Trophoblast cell (in vitro differentiated cells and primary cell): ENCODE measurements at regions not wholly inside any gene's neighbourhood (a gene's known extent, or its start where the extent isn't known, plus 50 kb on each side); places are given as distances from the start of the nearest gene placed in this dataset.

Source experiments
- DNase-seq, 2 donors: peaks; one replicate each; pipeline ENCODE4 v3.0.0-alpha.2; 2016
- H2AFZ ChIP-seq: 2 replicates; pipeline ENCODE4 v1.6.1; 2013; ENCODE audit warnings: low read length, moderate library complexity, mild to moderate bottlenecking; ENCODE audit not compliant: insufficient read depth, poor library complexity
- H2AK5ac ChIP-seq: 2 replicates; pipeline ENCODE4 v1.6.1; 2013; ENCODE audit warnings: mild to moderate bottlenecking, low read length
- H2BK120ac ChIP-seq: 2 replicates; pipeline ENCODE4 v1.6.1; 2013; ENCODE audit warnings: low read length, mild to moderate bottlenecking, moderate library complexity; ENCODE audit not compliant: insufficient read depth, poor library complexity
- H2BK12ac ChIP-seq: 2 replicates; pipeline ENCODE4 v1.6.1; 2013; ENCODE audit warnings: mild to moderate bottlenecking, low read length, moderate library complexity
- H2BK5ac ChIP-seq: 2 replicates; pipeline ENCODE4 v1.6.1; 2013; ENCODE audit warnings: low read length, low read depth, moderate library complexity, mild to moderate bottlenecking; ENCODE audit not compliant: poor library complexity
- H3K14ac ChIP-seq: 2 replicates; pipeline ENCODE4 v1.6.1; 2013; ENCODE audit warnings: mild to moderate bottlenecking, low read length
- H3K18ac ChIP-seq: 2 replicates; pipeline ENCODE4 v1.6.1; 2013; ENCODE audit warnings: mild to moderate bottlenecking, low read length
- H3K23ac ChIP-seq: 2 replicates; pipeline ENCODE4 v1.6.1; 2013; ENCODE audit warnings: low read length
- H3K27ac ChIP-seq: 2 replicates; pipeline ENCODE4 v1.5.1; 2013; ENCODE audit warnings: low read depth, mild to moderate bottlenecking, inconsistent platforms, low read length, moderate library complexity
- H3K27me3 ChIP-seq: 2 replicates; pipeline ENCODE4 v1.6.1; 2013; ENCODE audit warnings: inconsistent platforms, mild to moderate bottlenecking, low read length, moderate library complexity; ENCODE audit not compliant: insufficient read depth
- H3K36me3 ChIP-seq, 2 experiments: 1 replicate in 1 of 2; 2 replicates in 1 of 2; pipeline ENCODE4 v1.6.1; 2013; ENCODE audit warnings: low read length in 2 of 2, mild to moderate bottlenecking in 2 of 2, moderate library complexity in 1 of 2; ENCODE audit not compliant: insufficient read depth in 2 of 2, control insufficient read depth in 1 of 2
- H3K4ac ChIP-seq: 2 replicates; pipeline ENCODE4 v1.6.1; 2013; ENCODE audit warnings: low read depth, mild to moderate bottlenecking, low read length, moderate library complexity
- H3K4me1 ChIP-seq, 2 experiments: 1 replicate in 1 of 2; 2 replicates in 1 of 2; pipeline ENCODE4 v1.6.1; 2013; ENCODE audit warnings: low read length in 2 of 2, mild to moderate bottlenecking in 2 of 2, moderate library complexity in 1 of 2; ENCODE audit not compliant: insufficient read depth in 2 of 2, control insufficient read depth in 1 of 2
- H3K4me2 ChIP-seq: 2 replicates; pipeline ENCODE4 v1.6.1; 2013; ENCODE audit warnings: inconsistent platforms, mild to moderate bottlenecking, low read length, moderate library complexity
- H3K4me3 ChIP-seq: 2 replicates; pipeline ENCODE4 v1.5.1; 2013; ENCODE audit warnings: mild to moderate bottlenecking, low read depth, low read length, inconsistent platforms
- H3K79me1 ChIP-seq: one replicate; pipeline ENCODE4 v1.6.1; 2013; ENCODE audit warnings: low read length
- H3K79me2 ChIP-seq: 2 replicates; pipeline ENCODE4 v1.6.1; 2013; ENCODE audit warnings: low read length, mild to moderate bottlenecking; ENCODE audit not compliant: control insufficient read depth, insufficient read depth, poor library complexity
- H3K9ac ChIP-seq: 2 replicates; pipeline ENCODE4 v1.6.1; 2013; ENCODE audit warnings: mild to moderate bottlenecking, low read length
- H3K9me3 ChIP-seq: 2 replicates; pipeline ENCODE4 v1.6.1; 2013; ENCODE audit warnings: low read depth, mild to moderate bottlenecking, control low read depth, inconsistent platforms, low read length; ENCODE audit not compliant: insufficient read depth
- H4K12ac ChIP-seq: 2 replicates; pipeline ENCODE4 v1.6.1; 2013; ENCODE audit warnings: low read depth, mild to moderate bottlenecking, low read length, moderate library complexity
- H4K8ac ChIP-seq: 2 replicates; pipeline ENCODE4 v1.6.1; 2013; ENCODE audit warnings: low read depth, mild to moderate bottlenecking, low read length, moderate library complexity
- H4K91ac ChIP-seq: one replicate; pipeline ENCODE4 v1.6.1; 2013; ENCODE audit warnings: low read depth, mild to moderate bottlenecking, low read length, moderate library complexity
- WGBS: extraction: QIAGEN DNeasy Blood & Tissue Kit; methylation state at CpG from one replicate; pipeline ENCODE4 v1.1.7; 2013; ENCODE audit warnings: missing lambda C conversion rate; ENCODE audit not compliant: insufficient read length, insufficient coverage; ENCODE audit errors: extremely low coverage; 5-methylcytosine and 5-hydroxymethylcytosine counted together

DNA sequence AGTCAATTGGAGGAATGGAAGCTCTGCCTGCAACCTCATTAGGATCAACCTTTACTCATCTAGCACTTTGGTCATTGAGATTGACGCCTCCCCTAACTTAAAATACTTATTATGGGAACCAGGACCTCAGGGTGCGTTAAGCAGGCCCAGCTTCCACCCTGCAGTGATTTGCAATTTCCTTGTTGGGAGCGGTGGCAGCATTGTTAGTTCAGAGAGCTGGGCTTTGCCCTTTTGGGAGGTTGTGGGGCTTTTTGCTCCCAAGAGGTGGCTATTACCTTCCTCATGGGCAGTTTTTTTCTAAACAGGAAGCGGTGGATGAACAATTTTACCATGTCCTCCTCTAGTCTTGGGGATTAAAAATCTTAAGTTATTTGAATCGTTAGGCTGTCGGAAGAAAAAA, 60.9 kb downstream of the TMEM215 start:
- Histone ChIP-seq H3K14ac (no peak overlapping the region), H3K9me3 (no peaks in the 10 kb centered on the region), H3K27me3 (no peaks in the 10 kb centered on the region), H2BK5ac (no peak overlapping the region), H3K4me2 (no peak overlapping the region), H3K36me3 (no peaks in the 10 kb centered on the region), H3K9ac (no peak overlapping the region), H2BK12ac (no peak overlapping the region), H3K27ac (no peak overlapping the region), H4K91ac (no peak overlapping the region), H3K23ac (no peak overlapping the region), H3K4ac (no peak overlapping the region), H4K8ac (no peak overlapping the region), H3K79me1 (no peaks in the 10 kb centered on the region), H3K79me2 (no peaks in the 10 kb centered on the region), H3K4me1 (no peaks in the 10 kb centered on the region), H2AFZ (no peak overlapping the region), H4K12ac (no peak overlapping the region), H3K18ac (no peak overlapping the region), H3K4me3 (no peak overlapping the region), H2AK5ac (no peak overlapping the region), H2BK120ac (no peak overlapping the region)
- WGBS = no CpG with 5 or more reads among the region's 6 CpGs
- DNase-seq = no peak

DNA sequence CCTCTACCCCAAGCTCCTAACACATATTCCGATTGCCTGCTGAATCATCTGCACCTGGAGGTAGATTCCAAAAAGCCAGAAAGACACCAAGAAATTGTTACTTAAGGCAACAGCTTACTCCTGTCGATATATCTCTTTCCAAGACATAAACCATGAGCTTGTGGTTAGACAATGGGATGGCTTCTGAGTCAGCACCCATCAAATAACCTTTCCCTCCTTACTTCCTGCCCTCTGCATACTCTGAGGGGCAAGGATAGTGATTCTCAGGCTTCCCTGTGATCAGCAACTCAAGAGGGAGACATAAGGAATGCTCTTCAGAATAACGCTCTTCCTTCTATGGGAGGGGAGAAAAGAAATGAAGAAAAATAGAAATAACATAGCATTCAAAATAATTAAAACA, 70.9 kb downstream of the TMEM215 start:
- no peak overlapping the region for H4K8ac ChIP-seq
- H3K36me3 ChIP-seq = no peaks in the 10 kb centered on the region
- no peaks in the 10 kb centered on the region for H3K9me3 ChIP-seq
- H3K4me1 ChIP-seq = no peaks in the 10 kb centered on the region
- no peak overlapping the region for H3K4me3 ChIP-seq
- no peak overlapping the region for H4K91ac ChIP-seq
- no peak overlapping the region for H3K9ac ChIP-seq
- no CpG with 5 or more reads among the region's 3 CpGs for WGBS
- no peak overlapping the region for H3K4ac ChIP-seq
- no peaks in the 10 kb centered on the region for H3K27me3 ChIP-seq
- H3K79me2 ChIP-seq = no peaks in the 10 kb centered on the region
- H2BK5ac ChIP-seq = no peak overlapping the region
- H3K18ac ChIP-seq = no peak overlapping the region
- no peak overlapping the region for H2BK120ac ChIP-seq
- H3K23ac ChIP-seq = no peak overlapping the region
- H3K79me1 ChIP-seq = no peaks in the 10 kb centered on the region
- DNase-seq = no peak
- no peak overlapping the region for H3K27ac ChIP-seq
- no peak overlapping the region for H3K4me2 ChIP-seq
- H4K12ac ChIP-seq = no peak overlapping the region
- no peak overlapping the region for H2AK5ac ChIP-seq
- no peak overlapping the region for H2AFZ ChIP-seq
- H3K14ac ChIP-seq = no peak overlapping the region
- no peak overlapping the region for H2BK12ac ChIP-seq

DNA sequence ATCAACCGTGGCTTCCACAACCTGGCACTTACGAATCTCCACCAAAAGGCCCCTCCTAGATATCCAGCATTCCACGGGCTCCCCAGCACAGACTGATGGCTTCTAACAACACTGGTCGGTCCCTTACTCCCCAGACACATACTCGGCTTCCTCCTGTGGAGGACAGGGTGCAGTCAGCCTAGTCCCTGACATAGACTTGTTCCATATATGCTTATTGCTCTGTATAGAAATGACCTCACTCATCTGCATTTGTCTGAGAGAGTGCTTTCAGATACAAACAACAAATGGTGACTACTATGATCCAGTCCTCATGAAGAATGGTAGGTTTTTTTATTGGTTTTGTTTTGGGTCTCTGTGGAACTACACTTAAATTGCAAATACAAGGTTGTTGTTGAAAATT, 72.4 kb downstream of the TMEM215 start:
- Histone ChIP-seq H4K91ac (no peak overlapping the region), H3K9me3 (no peaks in the 10 kb centered on the region), H3K23ac (no peak overlapping the region), H3K79me2 (no peaks in the 10 kb centered on the region), H3K9ac (no peak overlapping the region), H3K79me1 (no peaks in the 10 kb centered on the region), H2BK12ac (no peak overlapping the region), H3K4me3 (no peak overlapping the region), H3K27ac (no peak overlapping the region), H4K12ac (no peak overlapping the region), H3K27me3 (no peaks in the 10 kb centered on the region), H4K8ac (no peak overlapping the region), H2BK120ac (no peak overlapping the region), H3K4ac (no peak overlapping the region), H3K14ac (no peak overlapping the region), H2BK5ac (no peak overlapping the region), H2AFZ (no peak overlapping the region), H3K18ac (no peak overlapping the region), H3K36me3 (no peaks in the 10 kb centered on the region), H3K4me2 (no peak overlapping the region), H2AK5ac (no peak overlapping the region), H3K4me1 (no peaks in the 10 kb centered on the region)
- no CpG with 5 or more reads among the region's 5 CpGs for WGBS
- DNase-seq = no peak

DNA sequence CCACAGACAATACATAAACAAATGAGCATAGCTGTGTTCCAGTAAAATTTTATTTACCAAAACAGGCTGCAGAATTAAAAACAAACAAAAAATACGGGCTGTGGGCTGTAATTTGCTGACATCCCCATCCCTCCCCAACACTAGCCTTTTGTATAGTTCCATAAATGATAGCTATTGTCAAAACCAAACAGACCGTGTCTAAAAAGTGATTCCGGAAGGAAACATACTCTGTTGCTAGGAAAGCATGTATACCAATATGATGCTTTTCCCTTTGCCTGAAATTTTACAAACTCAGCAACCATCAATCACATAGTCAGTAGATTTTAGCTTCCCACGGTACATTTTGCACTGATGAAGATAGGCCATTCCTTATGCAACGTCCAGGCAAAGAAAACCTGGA, 80.0 kb downstream of the TMEM215 start:
- Histone ChIP-seq H3K23ac (no peak overlapping the region), H3K79me1 (no peaks in the 10 kb centered on the region), H4K12ac (no peak overlapping the region), H3K14ac (no peak overlapping the region), H2BK12ac (no peak overlapping the region), H3K36me3 (no peaks in the 10 kb centered on the region), H3K79me2 (no peaks in the 10 kb centered on the region), H3K27ac (no peak overlapping the region), H3K9me3 (no peaks in the 10 kb centered on the region), H4K8ac (no peak overlapping the region), H2AK5ac (no peak overlapping the region), H3K4me1 (no peaks in the 10 kb centered on the region), H2BK120ac (no peak overlapping the region), H2AFZ (no peak overlapping the region), H4K91ac (no peak overlapping the region), H3K18ac (no peak overlapping the region), H3K4me2 (no peak overlapping the region), H3K4me3 (no peak overlapping the region), H3K9ac (no peak overlapping the region), H3K4ac (no peak overlapping the region), H2BK5ac (no peak overlapping the region), H3K27me3 (no peaks in the 10 kb centered on the region)
- no peak for DNase-seq
- WGBS = no CpG with 5 or more reads among the region's 5 CpGs

DNA sequence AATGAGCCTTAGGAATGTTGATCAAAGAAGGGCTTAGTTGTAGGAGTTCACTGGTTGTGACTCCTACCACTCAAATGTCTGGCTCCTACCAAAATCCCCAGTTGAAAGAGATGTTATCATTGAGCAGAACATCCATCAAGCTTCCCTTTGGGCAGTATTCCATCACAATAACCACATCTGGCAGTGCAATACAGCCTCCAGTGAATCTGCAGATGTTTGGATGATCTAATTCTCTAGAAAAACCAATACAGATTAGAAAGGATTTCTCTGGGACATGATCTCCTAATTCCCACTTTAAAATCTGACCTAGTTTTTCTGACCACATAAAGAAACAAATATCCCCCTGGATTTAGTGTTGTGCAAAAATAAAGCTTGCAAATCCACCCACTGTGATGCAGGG, 81.6 kb downstream of the TMEM215 start:
- Histone ChIP-seq H2BK12ac (no peak overlapping the region), H2AFZ (no peak overlapping the region), H3K9me3 (no peaks in the 10 kb centered on the region), H3K9ac (no peak overlapping the region), H3K79me2 (no peaks in the 10 kb centered on the region), H4K12ac (no peak overlapping the region), H3K23ac (no peak overlapping the region), H4K91ac (no peak overlapping the region), H3K27me3 (no peaks in the 10 kb centered on the region), H3K18ac (no peak overlapping the region), H2AK5ac (no peak overlapping the region), H3K4me2 (no peak overlapping the region), H3K4me1 (no peaks in the 10 kb centered on the region), H3K4me3 (no peak overlapping the region), H3K4ac (no peak overlapping the region), H4K8ac (no peak overlapping the region), H3K36me3 (no peaks in the 10 kb centered on the region), H3K14ac (no peak overlapping the region), H2BK120ac (no peak overlapping the region), H3K79me1 (no peaks in the 10 kb centered on the region), H2BK5ac (no peak overlapping the region), H3K27ac (no peak overlapping the region)
- DNase-seq = no peak
